CD4-positive, alpha-beta T cell treated with Interleukin-15 for 4 hours (primary cell): ENCODE measurements at regions not wholly inside any gene's neighbourhood (a gene's known extent, or its start where the extent isn't known, plus 50 kb on each side); places are given as distances from the start of the nearest gene placed in this dataset.

Experiments used
- DNase-seq: peaks from one replicate; pipeline ENCODE4 v3.0.0-alpha.2; 2020; ENCODE audit warnings: low spot score

- no peak for DNase-seq
Measured at GRCh38 chr2:145832681-145833080, 1312.8 kb upstream of the ZEB2 start.

- DNase-seq = no peak
Measured at GRCh38 chr2:145829931-145830330, 1310.0 kb upstream of the ZEB2 start.

DNA sequence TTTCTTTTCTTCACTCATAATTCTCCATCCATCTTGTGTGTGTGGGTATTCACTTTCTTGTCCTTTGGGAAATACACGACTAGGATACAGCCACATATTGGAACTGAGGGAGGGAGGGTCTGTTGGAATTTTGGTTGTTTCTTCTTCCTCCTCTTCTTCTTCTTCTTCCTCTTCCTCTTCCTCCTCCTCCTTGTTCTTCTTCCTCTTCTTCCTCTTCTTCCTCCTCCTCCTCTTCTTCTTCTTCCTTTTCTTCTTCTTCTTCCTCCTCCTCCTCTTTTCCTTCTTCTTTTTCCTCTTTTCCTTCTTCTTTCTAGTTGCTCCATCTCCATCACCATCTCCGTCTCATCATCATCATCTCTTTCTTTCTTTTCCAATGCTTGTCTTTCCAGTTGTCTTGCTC is 1307.3 kb upstream of the ZEB2 start:
- DNase-seq = no peak

DNA sequence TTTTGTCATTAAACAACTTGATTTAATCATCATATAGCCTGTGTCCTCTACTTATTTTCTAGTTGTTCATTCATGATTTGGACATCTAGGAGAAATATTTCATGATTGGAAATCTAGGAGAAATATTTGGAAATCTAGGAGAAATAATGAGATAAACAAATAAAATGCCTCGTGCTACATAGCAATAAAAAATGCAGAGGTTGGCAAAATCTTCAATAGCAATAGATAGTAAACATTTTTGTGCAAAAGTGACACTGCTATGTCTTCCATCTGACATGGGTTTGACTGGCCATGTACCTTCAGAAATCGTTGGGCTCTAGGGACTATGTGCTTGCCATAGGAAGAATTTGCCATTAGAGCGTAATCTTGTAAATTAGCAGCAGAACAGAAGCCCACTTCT is 1304.5 kb upstream of the ZEB2 start:
- no peak for DNase-seq

DNA sequence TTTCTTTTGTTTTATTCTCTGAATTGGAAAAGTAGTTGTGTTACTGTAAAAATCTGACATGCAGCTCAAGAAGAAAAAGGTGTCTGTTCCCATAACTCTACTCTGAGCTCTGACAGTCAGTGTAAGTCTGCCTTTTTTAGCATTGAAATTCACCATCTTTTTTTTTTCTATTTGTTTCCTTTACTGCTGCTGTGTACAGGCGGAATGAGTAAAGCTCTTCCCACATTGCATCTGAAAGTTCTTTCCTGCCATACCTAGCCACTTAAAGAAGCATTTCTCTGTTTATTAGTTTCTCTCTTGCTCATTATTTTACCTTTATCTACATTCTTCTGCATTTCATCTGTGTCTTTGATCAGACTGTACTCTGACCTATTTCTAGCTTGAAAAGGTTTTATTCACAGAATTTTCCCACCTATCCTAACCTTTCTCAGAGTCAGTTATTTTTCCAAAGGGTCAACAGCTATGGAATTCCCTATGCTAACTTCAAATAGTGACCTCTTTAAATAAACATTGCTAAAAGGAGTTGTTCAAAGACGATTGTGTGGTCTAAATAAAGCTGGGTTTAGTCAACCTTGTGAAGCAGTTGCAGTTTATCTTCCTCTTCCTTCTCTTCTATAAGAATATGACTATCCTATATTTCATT is 1303.1 kb upstream of the ZEB2 start:
- no peak for DNase-seq

DNA sequence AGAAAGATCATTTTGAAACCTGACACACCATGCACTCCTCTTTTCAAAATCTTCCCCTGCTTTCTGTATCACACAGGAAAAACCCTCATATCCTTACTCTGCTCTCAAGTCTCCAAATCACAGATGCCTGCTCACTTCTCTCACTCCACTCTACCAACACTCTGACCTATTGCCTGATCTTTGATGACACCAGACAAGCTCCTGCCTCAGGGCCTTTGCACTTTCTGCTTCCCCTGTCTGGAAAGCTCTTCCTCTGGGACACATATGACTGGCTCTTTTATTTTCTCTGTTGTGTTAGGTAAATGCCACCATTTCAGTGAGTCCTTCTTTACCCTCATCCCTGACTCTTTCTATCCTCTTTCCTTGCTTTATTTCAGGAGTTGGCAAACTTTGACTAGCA is 1300.7 kb upstream of the ZEB2 start:
- no peak for DNase-seq

GRCh38 chr2:145818890-145819504 is 1299.1 kb upstream of the ZEB2 start:
- DNase-seq = no peak

DNA sequence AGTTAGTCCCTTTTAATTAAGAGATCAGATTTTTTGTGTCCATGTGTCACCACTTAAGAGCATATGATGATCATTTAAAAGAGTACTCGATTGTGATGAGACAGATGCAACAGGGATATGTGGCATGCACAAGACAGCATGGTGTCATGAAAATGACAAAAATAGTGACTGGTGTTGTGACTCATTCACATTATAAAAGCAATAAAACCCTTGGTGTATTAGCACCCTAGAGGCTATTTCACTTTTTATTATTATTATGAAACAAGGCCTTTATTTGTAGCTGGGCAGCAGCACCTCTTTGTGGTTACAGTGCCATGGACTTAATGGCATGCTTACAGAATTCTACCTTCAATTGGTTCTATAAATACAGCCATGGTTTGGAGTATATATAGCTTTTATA is 1296.0 kb upstream of the ZEB2 start:
- no peak for DNase-seq

GRCh38 chr2:145813481-145813880 is 1293.6 kb upstream of the ZEB2 start:
- DNase-seq = no peak

GRCh38 chr2:145812165-145812554 is 1292.2 kb upstream of the ZEB2 start:
- no peak for DNase-seq

- DNase-seq = no peak
Measured at GRCh38 chr2:145811276-145812164, 1291.6 kb upstream of the ZEB2 start.

- no peak for DNase-seq
Measured at GRCh38 chr2:145807968-145808367, 1288.0 kb upstream of the ZEB2 start.

DNA sequence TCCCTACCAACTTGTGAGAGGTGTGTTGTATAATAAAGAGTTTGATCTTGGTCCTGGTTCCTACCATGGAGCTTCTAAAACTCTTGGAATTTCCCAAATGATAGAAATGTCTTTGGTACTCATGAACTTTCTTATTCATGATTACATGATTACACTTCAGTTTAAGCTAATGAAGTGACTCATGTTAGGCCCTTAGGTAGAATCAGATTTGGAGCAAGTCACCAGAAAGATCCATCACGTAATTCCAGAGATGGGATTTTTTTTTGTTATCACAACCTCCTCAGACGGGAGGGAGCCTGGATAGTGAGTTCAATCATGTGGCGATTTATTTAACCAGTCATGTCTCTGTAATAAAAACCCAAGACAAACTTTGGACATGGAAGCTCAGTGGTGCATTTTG is 1287.6 kb upstream of the ZEB2 start:
- DNase-seq = no peak

GRCh38 chr2:145806546-145806945 is 1286.6 kb upstream of the ZEB2 start:
- no peak for DNase-seq

DNA sequence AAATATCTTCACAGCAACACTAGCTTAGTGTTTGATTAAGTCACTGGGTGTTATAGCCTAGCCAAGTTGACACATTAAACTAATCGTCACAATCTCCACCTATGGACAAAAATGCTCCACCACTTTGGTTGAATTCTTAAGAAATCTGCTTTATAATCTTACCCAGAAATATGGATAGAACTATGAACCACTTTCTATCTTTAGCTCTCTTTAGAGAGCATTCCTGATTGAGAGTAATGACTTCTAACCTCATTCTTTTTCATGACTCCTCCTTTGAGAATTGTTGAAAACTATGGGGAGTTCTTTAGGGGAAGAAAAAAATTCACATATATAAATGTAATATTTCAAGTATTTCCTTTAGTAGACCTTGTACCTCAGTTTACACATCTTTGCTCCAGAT is 1282.2 kb upstream of the ZEB2 start:
- no peak for DNase-seq

- DNase-seq = no peak
Measured at GRCh38 chr2:145801210-145801609, 1281.3 kb upstream of the ZEB2 start.

DNA sequence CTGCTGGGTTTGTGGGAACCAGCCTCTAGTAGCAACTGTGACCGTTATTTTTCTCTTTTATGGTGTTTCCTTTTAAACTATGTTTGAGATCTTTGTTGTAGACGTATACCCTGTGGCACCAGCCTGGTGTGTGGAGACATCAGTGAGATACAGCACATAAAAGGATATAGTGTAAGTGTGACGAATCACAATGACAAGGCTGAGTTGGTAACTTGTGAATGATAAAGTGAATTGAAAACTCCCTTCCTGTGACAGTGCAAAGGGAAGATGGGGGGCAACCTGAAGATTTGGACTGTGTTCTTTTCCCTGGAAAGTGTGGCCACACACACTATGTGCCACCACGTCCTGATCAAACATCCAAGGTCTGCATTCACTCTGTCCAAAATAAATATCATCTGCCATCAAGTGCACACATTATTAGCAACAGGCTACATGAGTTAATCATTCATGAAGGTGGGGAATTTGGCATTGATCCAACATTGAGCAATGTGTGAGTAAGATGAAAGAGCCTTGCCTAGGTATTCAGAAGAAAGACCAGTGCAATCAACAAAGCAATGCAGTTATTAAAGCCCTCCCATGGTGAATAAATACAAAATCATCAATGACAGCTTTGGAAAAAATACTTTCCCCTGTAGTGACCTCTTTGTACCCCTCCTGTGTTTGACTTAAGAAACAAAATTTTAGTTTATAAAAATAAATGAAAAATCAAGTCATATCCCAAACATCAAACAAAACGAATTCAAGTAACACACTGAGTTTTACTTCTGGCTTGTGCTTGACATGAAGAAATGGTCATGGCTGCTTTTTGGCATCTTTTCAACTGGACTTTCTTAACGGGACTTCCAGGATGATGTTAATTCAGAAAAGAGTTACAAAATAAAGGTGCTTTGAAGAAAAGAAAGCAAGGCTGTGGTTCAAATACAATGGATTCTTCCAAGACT is 1280.5 kb upstream of the ZEB2 start:
- no peak for DNase-seq

GRCh38 chr2:145799595-145800108 is 1279.7 kb upstream of the ZEB2 start:
- DNase-seq = no peak

GRCh38 chr2:145798419-145798818 is 1278.5 kb upstream of the ZEB2 start:
- no peak for DNase-seq

DNA sequence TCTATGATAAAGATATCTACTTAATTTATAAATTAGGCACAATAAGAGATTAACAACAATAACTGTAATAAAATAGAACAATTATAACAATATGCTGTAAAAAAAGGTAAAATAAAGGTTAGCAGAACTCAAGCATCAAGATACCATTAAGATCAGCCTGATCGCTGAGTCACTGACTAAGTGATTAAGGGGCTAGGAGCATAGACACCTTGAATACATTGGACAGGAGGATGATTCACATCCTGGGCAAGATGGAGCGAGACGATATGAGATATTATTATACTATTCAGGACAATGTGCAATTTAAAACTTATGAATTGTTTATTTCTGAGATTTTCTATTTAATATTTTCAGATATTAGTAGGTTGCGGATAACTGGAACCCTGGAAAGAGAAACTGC is 1277.8 kb upstream of the ZEB2 start:
- no peak for DNase-seq

DNA sequence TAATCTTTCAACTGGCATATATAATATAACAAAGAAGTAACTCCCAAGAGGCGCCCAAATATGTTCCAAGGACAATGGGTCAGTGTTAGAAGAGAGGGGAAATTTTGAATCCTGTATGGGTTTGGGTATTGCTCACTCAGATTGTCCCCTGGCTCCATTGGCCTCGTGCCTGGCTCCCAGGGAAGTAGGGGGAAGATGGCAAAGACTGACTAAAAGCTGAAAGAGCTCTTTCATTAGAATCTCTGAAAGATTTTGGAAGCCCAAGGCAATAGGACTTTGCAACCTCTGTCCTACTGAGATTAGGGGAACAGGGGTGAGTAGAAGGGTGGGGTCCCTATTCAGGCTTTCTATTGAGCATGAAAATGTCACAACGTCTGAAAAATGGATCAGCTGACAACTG is 1272.8 kb upstream of the ZEB2 start:
- no peak for DNase-seq

DNA sequence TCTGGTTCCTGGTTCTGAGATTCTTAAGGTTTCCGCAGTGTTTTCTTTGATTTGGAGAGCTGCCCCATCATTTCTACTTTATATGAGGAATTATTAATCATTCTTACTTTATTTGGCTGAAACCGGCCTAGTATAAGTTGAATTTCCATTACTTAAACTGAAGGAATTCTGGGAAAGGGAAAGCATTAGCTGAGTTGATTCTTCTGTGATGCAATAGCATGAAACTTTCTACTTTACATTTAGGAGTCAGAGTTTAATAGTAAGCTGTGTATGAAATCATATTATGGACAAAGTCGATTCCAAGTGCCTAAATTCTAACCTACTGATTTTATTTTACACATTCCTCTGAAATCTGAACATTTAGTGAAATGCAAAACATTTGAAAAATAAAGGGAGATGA is 1269.7 kb upstream of the ZEB2 start:
- DNase-seq = no peak
